PC-9 (cell line): ENCODE measurements at regions not wholly inside any gene's neighbourhood (a gene's known extent, or its start where the extent isn't known, plus 50 kb on each side); places are given as distances from the start of the nearest gene placed in this dataset.

Experiments
- BruUV-seq: library from RNA; stranded (reverse); fragments of 400-500 nt; replicated peaks from 2 replicates; lab custom pipeline; 2021; lab: Mats Ljungman, UMichigan
- CTCF ChIA-PET: fragments of 300-600 bp; sonication (Branson Sonifier 250); formaldehyde crosslinking; loops from one replicate; lab custom pipeline; 2022; ENCODE audit warnings: antibody characterized with exemption; lab: Charles Lee
- POLR2A ChIA-PET: fragments of 300-600 bp; sonication (Branson Sonifier 250); formaldehyde crosslinking; loops from one replicate; lab custom pipeline; 2022; ENCODE audit warnings: antibody characterized with exemption; ENCODE audit not compliant: unreplicated experiment; lab: Charles Lee
- DNase-seq, 2 experiments: peaks; one replicate each; pipeline versions ENCODE4 v3.0.0 to v3.0.0-alpha.2; 2015 to 2022; ENCODE audit warnings: mixed read lengths in 1 of 2
- H2AFZ ChIP-seq: fragments of 200-600 bp; sonication (generic); 2 replicates; pipeline ENCODE4 v1.8.1; 2017; ENCODE audit warnings: antibody characterized with exemption
- H3F3A ChIP-seq: fragments of 200-600 bp; sonication (generic); 2 replicates; pipeline ENCODE4 v1.8.1; 2017; ENCODE audit warnings: antibody characterized with exemption, mild to moderate bottlenecking, low read depth; ENCODE audit not compliant: insufficient read depth
- H3K27ac ChIP-seq: fragments of 200-600 bp; sonication (generic); 2 replicates; pipeline ENCODE4 v1.6.1; 2016; ENCODE audit warnings: mixed run types
- H3K27me3 ChIP-seq: fragments of 200-600 bp; sonication (generic); 2 replicates; pipeline ENCODE4 v1.6.1; 2016; ENCODE audit warnings: low read depth, mixed run types; ENCODE audit not compliant: insufficient read depth
- H3K36me3 ChIP-seq: fragments of 200-600 bp; sonication (generic); 2 replicates; pipeline ENCODE4 v1.6.1; 2016; ENCODE audit warnings: low read depth, mixed run types
- H3K4me1 ChIP-seq: fragments of 200-600 bp; sonication (generic); replicated peaks from 2 replicates; pipeline ENCODE4 v1.6.1; 2016; ENCODE audit warnings: mixed run types; ENCODE audit not compliant: insufficient read depth
- H3K4me2 ChIP-seq: fragments of 200-600 bp; sonication (generic); 2 replicates; pipeline ENCODE4 v1.6.1; 2017; ENCODE audit warnings: mixed run types
- H3K4me3 ChIP-seq: fragments of 200-600 bp; sonication (generic); 2 replicates; pipeline ENCODE4 v1.6.1; 2016; ENCODE audit warnings: mixed run types
- H3K79me2 ChIP-seq: fragments of 200-600 bp; sonication (generic); 2 replicates; pipeline ENCODE4 v1.6.1; 2017; ENCODE audit warnings: low read depth, mixed run types
- H3K9me2 ChIP-seq: fragments of 200-600 bp; sonication (generic); 2 replicates; pipeline ENCODE4 v1.8.1; 2017; ENCODE audit warnings: mild to moderate bottlenecking; ENCODE audit not compliant: insufficient read depth
- H3K9me3 ChIP-seq: fragments of 200-600 bp; sonication (generic); 2 replicates; pipeline ENCODE4 v1.8.1; 2016; ENCODE audit warnings: low read depth; ENCODE audit not compliant: insufficient read depth
- H4K20me1 ChIP-seq: fragments of 200-600 bp; sonication (generic); 2 replicates; pipeline ENCODE4 v1.8.1; 2017; ENCODE audit not compliant: insufficient read depth
- CTCF ChIP-seq: fragments of 200-600 bp; sonication (generic); conservative IDR thresholded peaks from 2 replicates; pipeline ENCODE4 v1.6.1; 2017; ENCODE audit warnings: mixed run types, antibody characterized with exemption, mild to moderate bottlenecking, moderate library complexity
- EZH2 ChIP-seq: fragments of 200-600 bp; sonication (generic); IDR thresholded peaks from 2 replicates; pipeline ENCODE4 v1.8.0; 2017; ENCODE audit warnings: antibody characterized with exemption, low read depth
- intact Hi-C: fragments of 100-400 bp; cut with micrococcal nuclease; formaldehyde crosslinking; loops from one replicate; pipeline ENCODE4 v1.10.0; 2022; ENCODE audit not compliant: unreplicated experiment

GRCh38 chr4:189765736-189766135, 174.9 kb upstream of the FRG1 start:
- no peaks in the 10 kb centered on the region for H4K20me1 ChIP-seq
- no peaks in the 10 kb centered on the region for H3F3A ChIP-seq
- TF ChIP-seq EZH2: no peak
- TF ChIP-seq CTCF: no peak
- no peaks in the 10 kb centered on the region for H3K36me3 ChIP-seq
- no peak overlapping the region for H3K4me2 ChIP-seq
- no peaks in the 10 kb centered on the region for H3K79me2 ChIP-seq
- CTCF ChIA-PET: no interaction called here
- H3K4me1 ChIP-seq: no peaks in the 10 kb centered on the region
- POLR2A ChIA-PET: no interaction called here
- no peaks in the 10 kb centered on the region for H3K9me3 ChIP-seq
- intact Hi-C loops: no loop called here
- no peaks in the 10 kb centered on the region for H3K27me3 ChIP-seq
- BruUV-seq: no TSS peak
- no peaks in the 10 kb centered on the region for H3K9me2 ChIP-seq
- no peak overlapping the region for H3K4me3 ChIP-seq
- H3K27ac ChIP-seq: no peak overlapping the region
- H2AFZ ChIP-seq: no peak overlapping the region
- no peak for DNase-seq

GRCh38 chr4:189767941-189768340, 172.7 kb upstream of the FRG1 start:
- Histone ChIP-seq H3F3A (no peaks in the 10 kb centered on the region), H3K4me1 (no peaks in the 10 kb centered on the region), H3K27me3 (no peaks in the 10 kb centered on the region), H3K36me3 (no peaks in the 10 kb centered on the region), H3K9me3 (no peaks in the 10 kb centered on the region), H3K27ac (no peak overlapping the region), H3K9me2 (no peaks in the 10 kb centered on the region), H3K4me3 (no peak overlapping the region), H3K79me2 (no peaks in the 10 kb centered on the region), H4K20me1 (no peaks in the 10 kb centered on the region), H3K4me2 (no peak overlapping the region), H2AFZ (no peak overlapping the region)
- DNase-seq: no peak
- intact Hi-C loops: no loop called here
- BruUV-seq: no TSS peak
- ChIA-PET POLR2A (no interaction called here), CTCF (no interaction called here)
- TF ChIP-seq CTCF (no peak), EZH2 (no peak)

- CTCF ChIA-PET: no interaction called here
- H3K79me2 ChIP-seq: no peaks in the 10 kb centered on the region
- intact Hi-C loops: no loop called here
- no peaks in the 10 kb centered on the region for H3K36me3 ChIP-seq
- no peak for TF ChIP-seq CTCF
- no peak for TF ChIP-seq EZH2
- H3K9me2 ChIP-seq: no peaks in the 10 kb centered on the region
- H3K4me3 ChIP-seq: no peak overlapping the region
- no peaks in the 10 kb centered on the region for H3K27me3 ChIP-seq
- DNase-seq: no peak
- H3K4me2 ChIP-seq: no peak overlapping the region
- H3F3A ChIP-seq: no peaks in the 10 kb centered on the region
- no TSS peak for BruUV-seq
- H3K9me3 ChIP-seq: no peaks in the 10 kb centered on the region
- H3K27ac ChIP-seq: no peak overlapping the region
- POLR2A ChIA-PET: no interaction called here
- no peak overlapping the region for H2AFZ ChIP-seq
- no peaks in the 10 kb centered on the region for H3K4me1 ChIP-seq
- no peaks in the 10 kb centered on the region for H4K20me1 ChIP-seq
Observed at GRCh38 chr4:189769131-189769530, 171.5 kb upstream of the FRG1 start.
